ENCODE measurements at regions not wholly inside any gene's neighbourhood (a gene's known extent, or its start where the extent isn't known, plus 50 kb on each side); places are given as distances from the start of the nearest gene placed in this dataset.

DNA sequence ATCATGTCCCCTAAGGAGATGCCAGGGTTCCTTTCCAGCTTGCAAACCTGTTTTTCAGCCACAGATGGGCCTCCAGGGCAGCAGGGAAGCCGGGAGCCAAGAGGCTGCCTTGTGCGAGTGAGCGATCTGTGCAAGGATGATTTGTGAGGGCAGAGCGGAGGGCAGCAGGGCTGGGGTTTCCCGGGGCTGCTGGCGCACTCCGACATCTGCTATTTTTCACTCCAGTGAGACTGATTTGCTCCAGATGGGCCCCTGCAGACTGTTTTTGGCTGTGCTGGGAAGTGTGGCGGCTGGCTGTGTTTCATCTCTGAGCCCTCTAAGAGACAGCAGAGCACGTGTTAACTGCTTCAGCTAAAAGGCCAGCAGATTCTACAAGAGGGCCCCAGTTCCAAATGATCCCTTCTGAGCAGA, 466.2 kb downstream of the TYW1 start:
- H3K4me1 ChIP-seq (ENCODE audit: control insufficient read depth, insufficient read depth, low read depth, low read length): no peaks in the 10 kb centered on the region
- no peak overlapping the region for H2BK120ac ChIP-seq (ENCODE audit: low read depth, low read length)
- H3K27me3 ChIP-seq (ENCODE audit: control insufficient read depth in 1 of 2, insufficient read depth in 1 of 2, low read length in 2 of 2): peaks cover 0 to 27% of the 10 kb centered on the region in 2 experiments
- no peak overlapping the region for H2BK15ac ChIP-seq (ENCODE audit: low read depth, poor library complexity, severe bottlenecking)
- WGBS: 14% methylated on average over 9 of the region's 9 CpGs
- H3K79me1 ChIP-seq (replicated peaks; ENCODE audit: low read length, poor library complexity, severe bottlenecking): no peaks in the 10 kb centered on the region
- no peak overlapping the region for H4K91ac ChIP-seq (ENCODE audit: low read length)
- no peaks in the 10 kb centered on the region for H3K36me3 ChIP-seq (ENCODE audit: control insufficient read depth in 1 of 2, insufficient read depth in 2 of 2, low read depth in 1 of 2, low read length in 2 of 2)
- no peak overlapping the region for H3K4me2 ChIP-seq (ENCODE audit: low read length, poor library complexity, severe bottlenecking)
- DNase-seq: no peak
- peak overlapping the region in 1 of 2 experiments; percentile 14 for H3K4me3 ChIP-seq (ENCODE audit: insufficient read depth in 1 of 2, low read depth in 1 of 2, low read length in 2 of 2)
- no peak overlapping the region for H3K18ac ChIP-seq (ENCODE audit: low read depth in 1 of 2, low read length in 2 of 2)
- H3K14ac ChIP-seq (ENCODE audit: low read length in 2 of 2): no peak overlapping the region
- H3K9ac ChIP-seq (ENCODE audit: low read length): no peak overlapping the region
- H4K8ac ChIP-seq (ENCODE audit: low read length): no peak overlapping the region
- no peak overlapping the region for H3K27ac ChIP-seq (ENCODE audit: low read length, poor library complexity, severe bottlenecking)
- no peak overlapping the region for H2AK5ac ChIP-seq (ENCODE audit: low read length, severe bottlenecking)
- H2BK12ac ChIP-seq (ENCODE audit: low read length in 2 of 2): no peak overlapping the region
- no peak overlapping the region for H3K4ac ChIP-seq (ENCODE audit: low read depth in 1 of 2, low read length in 2 of 2)
- no peak overlapping the region for H2BK5ac ChIP-seq (ENCODE audit: low read depth, low read length, poor library complexity, severe bottlenecking)
- no peak overlapping the region for H3K23ac ChIP-seq (ENCODE audit: low read length in 2 of 2)
- peaks cover 10% of the 10 kb centered on the region for H3K9me3 ChIP-seq (ENCODE audit: control insufficient read depth, low read length)
- no peak overlapping the region for H2AFZ ChIP-seq (ENCODE audit: low read depth, low read length)

DNA sequence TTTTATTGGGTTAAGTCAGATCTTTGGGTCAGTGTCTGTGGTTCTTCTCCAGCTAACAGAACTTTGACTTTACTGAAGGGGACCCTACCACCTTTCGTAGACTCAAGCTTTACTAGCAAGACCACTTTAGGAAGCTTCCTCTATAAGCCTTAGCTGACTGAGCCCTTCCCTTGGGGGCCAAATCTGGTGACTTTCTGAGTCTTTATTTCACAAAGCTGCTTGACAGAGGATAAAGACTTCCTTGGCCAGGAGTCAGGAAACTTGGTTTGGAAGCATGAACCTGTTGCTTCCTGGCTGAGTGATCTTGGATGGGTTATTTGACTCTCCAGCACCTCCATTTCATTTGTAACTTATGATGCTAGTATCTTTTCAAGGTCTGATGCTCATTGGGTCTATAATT, 466.7 kb downstream of the TYW1 start:
- DNase-seq: no peak
- Histone ChIP-seq H3K18ac (ENCODE audit: low read depth in 1 of 2, low read length in 2 of 2) (no peak overlapping the region), H3K79me1 (replicated peaks; ENCODE audit: low read length, poor library complexity, severe bottlenecking) (no peaks in the 10 kb centered on the region), H3K23ac (ENCODE audit: low read length in 2 of 2) (no peak overlapping the region), H4K91ac (ENCODE audit: low read length) (no peak overlapping the region), H3K9me3 (ENCODE audit: control insufficient read depth, low read length) (peaks cover 10% of the 10 kb centered on the region), H2BK12ac (ENCODE audit: low read length in 2 of 2) (no peak overlapping the region), H3K27me3 (ENCODE audit: control insufficient read depth in 1 of 2, insufficient read depth in 1 of 2, low read length in 2 of 2) (peaks cover 0 to 26% of the 10 kb centered on the region in 2 experiments), H2BK120ac (ENCODE audit: low read depth, low read length) (no peak overlapping the region), H2BK5ac (ENCODE audit: low read depth, low read length, poor library complexity, severe bottlenecking) (no peak overlapping the region), H3K27ac (ENCODE audit: low read length, poor library complexity, severe bottlenecking) (no peak overlapping the region), H2AFZ (ENCODE audit: low read depth, low read length) (no peak overlapping the region), H3K9ac (ENCODE audit: low read length) (no peak overlapping the region), H3K36me3 (ENCODE audit: control insufficient read depth in 1 of 2, insufficient read depth in 2 of 2, low read depth in 1 of 2, low read length in 2 of 2) (no peaks in the 10 kb centered on the region), H3K4me1 (ENCODE audit: control insufficient read depth, insufficient read depth, low read depth, low read length) (no peaks in the 10 kb centered on the region), H3K4me2 (ENCODE audit: low read length, poor library complexity, severe bottlenecking) (no peak overlapping the region), H3K14ac (ENCODE audit: low read length in 2 of 2) (no peak overlapping the region), H3K4ac (ENCODE audit: low read depth in 1 of 2, low read length in 2 of 2) (no peak overlapping the region), H2BK15ac (ENCODE audit: low read depth, poor library complexity, severe bottlenecking) (no peak overlapping the region), H3K4me3 (ENCODE audit: insufficient read depth in 1 of 2, low read depth in 1 of 2, low read length in 2 of 2) (no peak overlapping the region), H2AK5ac (ENCODE audit: low read length, severe bottlenecking) (no peak overlapping the region), H4K8ac (ENCODE audit: low read length) (no peak overlapping the region)
- 33% methylated on average over 1 of the region's 1 CpG for WGBS

DNA sequence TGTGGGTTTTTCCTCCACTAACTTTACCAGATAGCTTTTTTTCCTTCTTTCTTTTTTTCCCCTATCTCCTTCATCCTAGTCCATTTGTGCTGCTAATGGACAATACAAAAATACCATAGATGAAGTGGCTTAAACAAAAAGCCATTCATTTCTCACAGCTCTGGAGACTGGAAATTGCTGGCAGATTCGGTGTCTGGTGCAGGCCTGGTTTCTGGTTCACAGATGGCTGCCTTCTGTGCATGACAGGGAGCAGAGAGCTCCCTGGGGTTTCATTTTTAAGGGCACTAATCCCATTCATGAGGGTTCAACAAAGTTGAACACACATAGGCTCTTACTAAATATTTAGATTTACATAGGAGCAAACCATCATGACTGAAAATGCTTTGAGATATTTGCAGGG, 467.4 kb downstream of the TYW1 start:
- Histone ChIP-seq H2AK5ac (ENCODE audit: low read length, severe bottlenecking) (no peak overlapping the region), H3K36me3 (ENCODE audit: control insufficient read depth in 1 of 2, insufficient read depth in 2 of 2, low read depth in 1 of 2, low read length in 2 of 2) (no peaks in the 10 kb centered on the region), H3K27me3 (ENCODE audit: control insufficient read depth in 1 of 2, insufficient read depth in 1 of 2, low read length in 2 of 2) (peaks cover 0 to 19% of the 10 kb centered on the region in 2 experiments), H3K4ac (ENCODE audit: low read depth in 1 of 2, low read length in 2 of 2) (no peak overlapping the region), H2BK5ac (ENCODE audit: low read depth, low read length, poor library complexity, severe bottlenecking) (no peak overlapping the region), H3K27ac (ENCODE audit: low read length, poor library complexity, severe bottlenecking) (no peak overlapping the region), H3K4me1 (ENCODE audit: control insufficient read depth, insufficient read depth, low read depth, low read length) (no peaks in the 10 kb centered on the region), H3K4me3 (ENCODE audit: insufficient read depth in 1 of 2, low read depth in 1 of 2, low read length in 2 of 2) (no peak overlapping the region), H3K4me2 (ENCODE audit: low read length, poor library complexity, severe bottlenecking) (no peak overlapping the region), H3K18ac (ENCODE audit: low read depth in 1 of 2, low read length in 2 of 2) (no peak overlapping the region), H3K9ac (ENCODE audit: low read length) (no peak overlapping the region), H3K9me3 (ENCODE audit: control insufficient read depth, low read length) (peaks cover 10% of the 10 kb centered on the region), H2AFZ (ENCODE audit: low read depth, low read length) (no peak overlapping the region), H4K91ac (ENCODE audit: low read length) (no peak overlapping the region), H3K23ac (ENCODE audit: low read length in 2 of 2) (no peak overlapping the region), H2BK15ac (ENCODE audit: low read depth, poor library complexity, severe bottlenecking) (no peak overlapping the region), H4K8ac (ENCODE audit: low read length) (no peak overlapping the region), H3K14ac (ENCODE audit: low read length in 2 of 2) (no peak overlapping the region), H2BK12ac (ENCODE audit: low read length in 2 of 2) (no peak overlapping the region), H3K79me1 (replicated peaks; ENCODE audit: low read length, poor library complexity, severe bottlenecking) (no peaks in the 10 kb centered on the region), H2BK120ac (ENCODE audit: low read depth, low read length) (no peak overlapping the region)
- WGBS: 39% methylated on average over 1 of the region's 1 CpG
- no peak for DNase-seq

DNA sequence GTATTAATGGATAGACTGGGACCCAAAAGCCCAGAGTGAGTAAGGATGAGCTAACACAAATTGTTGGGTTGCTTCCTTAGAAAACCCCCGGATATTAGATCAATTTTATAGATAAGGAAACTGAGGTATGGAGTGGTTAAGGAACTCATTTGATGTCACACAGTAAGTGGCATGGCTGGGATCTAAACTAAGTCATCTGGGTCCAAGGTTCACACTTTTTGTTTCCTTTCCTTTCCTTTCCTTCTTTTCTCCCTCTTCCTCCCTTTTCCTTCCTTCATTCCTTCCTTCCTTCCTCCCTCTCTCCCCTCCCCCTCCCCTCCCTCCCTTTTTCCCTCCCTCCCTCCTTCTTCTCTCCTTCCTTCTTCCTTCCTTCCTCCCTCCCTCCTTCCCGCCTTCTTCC, 469.5 kb downstream of the TYW1 start:
- DNase-seq: no peak
- H3K79me1 ChIP-seq (replicated peaks; ENCODE audit: low read length, poor library complexity, severe bottlenecking): no peaks in the 10 kb centered on the region
- WGBS: 72% methylated on average over 2 of the region's 2 CpGs

More for the DNA sequence above, 469.5 kb downstream of the TYW1 start:
- Histone ChIP-seq H3K27me3 (ENCODE audit: control insufficient read depth in 1 of 2, insufficient read depth in 1 of 2, low read length in 2 of 2) (peaks cover 0 to 14% of the 10 kb centered on the region in 2 experiments), H3K23ac (ENCODE audit: low read length in 2 of 2) (no peak overlapping the region), H3K9ac (ENCODE audit: low read length) (no peak overlapping the region), H3K36me3 (ENCODE audit: control insufficient read depth in 1 of 2, insufficient read depth in 2 of 2, low read depth in 1 of 2, low read length in 2 of 2) (no peaks in the 10 kb centered on the region), H3K4me1 (ENCODE audit: control insufficient read depth, insufficient read depth, low read depth, low read length) (no peaks in the 10 kb centered on the region), H3K18ac (ENCODE audit: low read depth in 1 of 2, low read length in 2 of 2) (no peak overlapping the region), H2AFZ (ENCODE audit: low read depth, low read length) (no peak overlapping the region), H3K9me3 (ENCODE audit: control insufficient read depth, low read length) (peaks cover 10% of the 10 kb centered on the region), H2BK12ac (ENCODE audit: low read length in 2 of 2) (no peak overlapping the region), H4K91ac (ENCODE audit: low read length) (no peak overlapping the region), H3K4me3 (ENCODE audit: insufficient read depth in 1 of 2, low read depth in 1 of 2, low read length in 2 of 2) (no peak overlapping the region), H2BK5ac (ENCODE audit: low read depth, low read length, poor library complexity, severe bottlenecking) (no peak overlapping the region), H2BK15ac (ENCODE audit: low read depth, poor library complexity, severe bottlenecking) (no peak overlapping the region), H4K8ac (ENCODE audit: low read length) (no peak overlapping the region), H2BK120ac (ENCODE audit: low read depth, low read length) (no peak overlapping the region), H3K14ac (ENCODE audit: low read length in 2 of 2) (no peak overlapping the region), H2AK5ac (ENCODE audit: low read length, severe bottlenecking) (no peak overlapping the region), H3K4ac (ENCODE audit: low read depth in 1 of 2, low read length in 2 of 2) (no peak overlapping the region), H3K4me2 (ENCODE audit: low read length, poor library complexity, severe bottlenecking) (no peak overlapping the region), H3K27ac (ENCODE audit: low read length, poor library complexity, severe bottlenecking) (no peak overlapping the region)
